GM19328 (cell line): ENCODE measurements at regions not wholly inside any gene's neighbourhood (a gene's known extent, or its start where the extent isn't known, plus 50 kb on each side); places are given as distances from the start of the nearest gene placed in this dataset.

Source experiments
- ATAC-seq: cut with Tn5 transposase; IDR thresholded peaks from one replicate; pipeline ENCODE4 v1.9.1; 2021; ENCODE audit warnings: mild to moderate bottlenecking, moderate library complexity; ENCODE audit not compliant: unreplicated experiment

GRCh38 chr2:30367232-30368070, 79.6 kb upstream of the LCLAT1 start:
- ATAC-seq = no peak

- ATAC-seq = no peak
Observed at GRCh38 chr2:30368258-30368657, 78.8 kb upstream of the LCLAT1 start.

- no peak for ATAC-seq
Observed at GRCh38 chr2:30371028-30371689, 75.9 kb upstream of the LCLAT1 start.

- no peak for ATAC-seq
Observed at GRCh38 chr2:30371772-30372373, 75.2 kb upstream of the LCLAT1 start.

- no peak for ATAC-seq
Observed at GRCh38 chr2:30372826-30373225, 74.2 kb upstream of the LCLAT1 start.

GRCh38 chr2:30373881-30374302, 73.2 kb upstream of the LCLAT1 start:
- ATAC-seq = no peak

GRCh38 chr2:30374380-30374779, 72.7 kb upstream of the LCLAT1 start:
- ATAC-seq = no peak

GRCh38 chr2:30375915-30376314, 71.1 kb upstream of the LCLAT1 start:
- ATAC-seq = no peak

- no peak for ATAC-seq
Observed at GRCh38 chr2:30379481-30379880, 67.6 kb upstream of the LCLAT1 start.

GRCh38 chr2:30380824-30381223, 66.2 kb upstream of the LCLAT1 start:
- ATAC-seq = no peak

- no peak for ATAC-seq
Observed at GRCh38 chr2:30382162-30382783, 64.8 kb upstream of the LCLAT1 start.

- ATAC-seq = no peak
Observed at GRCh38 chr2:30382995-30383394, 64.1 kb upstream of the LCLAT1 start.

GRCh38 chr2:30385327-30385726, 61.7 kb upstream of the LCLAT1 start:
- ATAC-seq = no peak

- no peak for ATAC-seq
Observed at GRCh38 chr2:30392097-30392496, 54.9 kb upstream of the LCLAT1 start.

- ATAC-seq = no peak
Observed at GRCh38 chr2:30393510-30393909, 53.5 kb upstream of the LCLAT1 start.

- ATAC-seq = no peak
Observed at GRCh38 chr2:30394096-30394495, 53.0 kb upstream of the LCLAT1 start.

- ATAC-seq = no peak
Observed at GRCh38 chr2:30396436-30397232, 50.4 kb upstream of the LCLAT1 start.
